SH-SY5Y (cell line): ENCODE measurements at regions not wholly inside any gene's neighbourhood (a gene's known extent, or its start where the extent isn't known, plus 50 kb on each side); places are given as distances from the start of the nearest gene placed in this dataset.

Source experiments
- GATA2 ChIP-seq: IDR thresholded peaks from 2 replicates; pipeline ENCODE4 v1.6.1; 2011; ENCODE audit warnings: mild to moderate bottlenecking, low read depth, low read length
- GATA3 ChIP-seq: IDR thresholded peaks from 2 replicates; pipeline ENCODE4 v1.6.1; 2011; ENCODE audit warnings: low read depth, mild to moderate bottlenecking, low read length, moderate library complexity

- TF ChIP-seq GATA3 = no peak
- no peak for TF ChIP-seq GATA2
These were observed 726.1 kb downstream of the SORCS1 start for GRCh38 chr10:106438386-106438785.

DNA sequence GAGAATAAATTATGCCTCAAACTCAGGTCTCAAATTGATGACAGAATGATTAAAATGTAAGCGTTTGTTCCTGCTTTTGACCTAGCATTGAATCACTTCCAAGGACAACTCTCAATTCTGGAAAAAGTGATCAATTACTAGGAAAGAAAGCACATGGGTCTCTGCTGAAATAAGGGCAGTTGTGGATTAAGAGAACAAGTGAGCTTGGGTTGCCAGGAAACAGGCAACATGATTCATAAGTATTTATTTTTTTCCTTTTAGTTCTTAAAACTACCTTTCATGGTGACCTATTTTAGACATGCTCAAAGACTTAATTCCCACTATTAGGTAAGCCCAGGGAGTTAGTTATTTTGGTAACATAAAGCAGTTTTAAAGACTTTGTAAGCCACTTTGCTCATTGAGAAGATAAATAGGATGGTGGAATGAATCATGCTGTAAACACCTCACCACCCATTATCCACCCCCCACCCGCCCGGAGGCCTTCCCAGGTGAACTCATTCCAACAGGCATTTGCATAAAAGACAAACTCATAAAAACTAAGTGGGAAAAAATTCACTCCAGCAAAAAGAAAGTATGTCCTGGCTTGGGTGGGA lies 728.3 kb downstream of the SORCS1 start:
- TF ChIP-seq GATA3 (no peak), GATA2 (no peak)

- TF ChIP-seq GATA2 (no peak), GATA3 (no peak)
These were observed 729.4 kb downstream of the SORCS1 start for GRCh38 chr10:106435081-106435480.

GRCh38 chr10:106424981-106425380 lies 739.5 kb downstream of the SORCS1 start:
- TF ChIP-seq GATA3 (no peak), GATA2 (no peak)

DNA sequence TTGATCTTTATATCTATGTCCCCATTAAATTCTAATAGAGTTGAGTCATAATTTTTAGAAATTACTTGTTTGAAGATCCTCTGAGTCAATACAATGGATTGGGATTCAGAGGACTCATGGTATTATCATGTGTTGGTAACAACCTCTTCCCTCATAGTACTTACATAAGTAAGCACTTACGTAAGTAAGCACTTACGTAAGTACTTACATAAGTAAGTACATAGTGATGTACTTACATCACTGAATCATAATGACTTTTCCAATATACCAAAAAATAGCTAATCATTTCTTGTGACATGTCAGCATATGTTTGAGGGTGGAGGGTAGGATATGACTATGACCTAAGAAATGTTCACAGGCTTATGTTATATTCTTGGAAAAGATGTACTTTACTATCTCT lies 740.5 kb downstream of the SORCS1 start:
- TF ChIP-seq GATA2 (no peak), GATA3 (no peak)

- TF ChIP-seq GATA2 = no peak
- no peak for TF ChIP-seq GATA3
These were observed 754.2 kb downstream of the SORCS1 start for GRCh38 chr10:106410331-106410730.

DNA sequence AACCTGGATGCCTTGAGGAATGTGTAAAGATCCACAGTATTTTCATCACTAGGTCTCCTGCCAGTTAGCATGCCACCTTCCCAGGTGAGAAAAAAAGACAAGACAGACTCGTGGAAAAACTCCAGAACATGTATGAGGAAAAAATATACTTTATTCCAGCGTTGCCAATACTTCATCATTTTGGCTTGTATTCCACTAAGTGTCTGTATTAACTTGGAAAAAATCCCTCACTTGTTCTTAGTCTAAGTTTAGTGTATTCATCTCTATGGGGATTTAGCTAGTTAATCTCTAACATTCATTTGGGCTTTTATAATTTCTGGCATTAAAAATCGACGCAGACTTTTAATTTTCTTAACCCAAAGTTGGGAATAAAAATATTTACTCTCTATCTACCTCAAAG lies 759.4 kb downstream of the SORCS1 start:
- TF ChIP-seq GATA3 (no peak), GATA2 (no peak)

- TF ChIP-seq GATA3 (no peak), GATA2 (no peak)
These were observed 762.0 kb downstream of the SORCS1 start for GRCh38 chr10:106402458-106402857.

GRCh38 chr10:106401967-106402366 lies 762.5 kb downstream of the SORCS1 start:
- no peak for TF ChIP-seq GATA3
- TF ChIP-seq GATA2 = no peak

- TF ChIP-seq GATA2 (no peak), GATA3 (no peak)
These were observed 763.3 kb downstream of the SORCS1 start for GRCh38 chr10:106401161-106401560.

DNA sequence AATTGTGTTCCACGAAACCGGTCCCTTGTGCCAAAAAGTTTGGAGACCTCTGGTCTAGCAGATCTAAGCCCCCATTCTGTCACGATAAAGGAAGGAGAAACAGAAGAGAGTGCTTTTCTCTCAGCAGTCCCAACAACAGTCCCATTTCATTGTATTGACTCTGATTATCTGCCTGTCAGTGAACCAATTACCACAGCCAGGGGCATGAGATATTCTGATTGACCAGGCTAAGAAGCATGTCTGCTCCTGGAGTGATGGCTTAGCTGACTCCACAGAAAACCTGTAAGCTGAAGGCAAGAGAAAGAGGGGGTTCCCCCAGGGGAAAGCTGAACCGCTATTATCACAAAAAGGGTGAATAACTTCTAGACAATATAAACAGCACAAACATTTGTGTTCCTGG lies 765.4 kb downstream of the SORCS1 start:
- TF ChIP-seq GATA2 (no peak), GATA3 (no peak)

DNA sequence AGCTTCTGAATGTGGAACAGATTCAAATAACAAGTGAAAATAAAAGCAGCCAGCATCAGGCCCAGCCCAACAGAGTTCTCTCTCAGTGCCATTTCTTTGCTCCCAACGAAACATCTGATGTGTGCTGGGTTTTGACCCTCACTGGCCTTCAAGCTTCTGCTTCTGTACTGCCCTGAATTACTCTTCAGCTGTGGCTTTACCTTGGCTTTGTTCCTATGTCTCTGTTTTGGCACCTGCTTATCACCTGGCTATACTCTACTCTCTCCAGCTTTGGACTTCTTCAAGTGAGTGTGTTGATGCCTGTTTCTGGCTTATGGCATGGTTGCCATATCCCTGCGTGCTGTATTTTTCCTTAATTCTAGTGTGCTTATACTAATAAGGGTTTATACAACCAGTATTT lies 768.3 kb downstream of the SORCS1 start:
- TF ChIP-seq GATA2 (no peak), GATA3 (no peak)

DNA sequence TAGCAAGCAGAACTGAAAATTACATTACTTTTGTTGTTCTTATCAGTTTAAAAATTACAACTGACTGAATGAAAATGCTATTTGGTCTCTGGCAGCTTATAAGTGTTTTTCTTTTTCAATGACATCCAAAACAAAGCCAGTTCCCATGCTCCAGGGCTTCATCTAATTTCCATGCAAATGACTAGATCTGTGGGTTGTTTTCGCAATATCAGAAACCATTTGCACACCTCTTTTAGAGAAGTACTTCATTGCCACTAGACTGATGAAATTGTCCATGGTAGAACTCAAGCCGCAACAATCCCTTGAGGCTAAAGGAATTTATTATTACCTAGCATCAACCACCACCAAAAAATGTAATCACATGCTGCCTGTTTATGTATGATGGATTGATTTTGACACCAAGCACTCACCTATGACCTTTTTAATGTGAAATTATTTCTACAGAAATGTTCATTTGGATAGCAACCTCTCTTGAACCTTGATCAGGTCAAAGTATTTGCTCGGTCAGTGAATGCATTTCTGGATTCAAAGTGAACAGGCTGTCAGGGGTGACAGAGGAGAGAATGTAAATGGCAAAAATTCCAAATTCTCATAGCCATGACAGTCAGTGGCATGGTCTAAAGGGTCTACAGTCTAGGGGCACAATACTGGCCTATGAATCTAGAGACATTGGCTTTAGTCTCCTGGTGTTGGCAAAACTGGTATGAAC lies 769.3 kb downstream of the SORCS1 start:
- no peak for TF ChIP-seq GATA3
- TF ChIP-seq GATA2 = no peak

GRCh38 chr10:106392778-106393177 lies 771.7 kb downstream of the SORCS1 start:
- TF ChIP-seq GATA3 (no peak), GATA2 (no peak)

- no peak for TF ChIP-seq GATA2
- no peak for TF ChIP-seq GATA3
These were observed 777.4 kb downstream of the SORCS1 start for GRCh38 chr10:106387063-106387462.
